Dermis blood vessel endothelial cell (primary cell): ENCODE measurements at regions not wholly inside any gene's neighbourhood (a gene's known extent, or its start where the extent isn't known, plus 50 kb on each side); places are given as distances from the start of the nearest gene placed in this dataset.

Experiments
- DNase-seq: peaks from one replicate; pipeline ENCODE4 v3.0.0; 2010

GRCh38 chr7:25559581-25560367 is 331.5 kb upstream of the NPVF start:
- no peak for DNase-seq

- no peak for DNase-seq
Observed at GRCh38 chr7:25562673-25563182, 334.4 kb upstream of the NPVF start.

GRCh38 chr7:25565002-25565401 is 336.7 kb upstream of the NPVF start:
- no peak for DNase-seq

- DNase-seq: peak; percentile 80
Observed at GRCh38 chr7:25565949-25566348, 337.7 kb upstream of the NPVF start.

GRCh38 chr7:25567430-25567829 is 339.1 kb upstream of the NPVF start:
- no peak for DNase-seq

GRCh38 chr7:25569765-25570164 is 341.5 kb upstream of the NPVF start:
- DNase-seq: no peak

GRCh38 chr7:25572423-25572822 is 344.1 kb upstream of the NPVF start:
- no peak for DNase-seq

GRCh38 chr7:25574828-25575227 is 346.5 kb upstream of the NPVF start:
- DNase-seq: no peak

- DNase-seq: no peak
Observed at GRCh38 chr7:25575634-25576033, 347.3 kb upstream of the NPVF start.

- no peak for DNase-seq
Observed at GRCh38 chr7:25578991-25579777, 350.9 kb upstream of the NPVF start.

GRCh38 chr7:25579778-25580075 is 351.4 kb upstream of the NPVF start:
- DNase-seq: no peak

GRCh38 chr7:25580141-25580540 is 351.9 kb upstream of the NPVF start:
- no peak for DNase-seq

- no peak for DNase-seq
Observed at GRCh38 chr7:25583621-25584020, 355.3 kb upstream of the NPVF start.

GRCh38 chr7:25584112-25584938 is 356.0 kb upstream of the NPVF start:
- DNase-seq: no peak

GRCh38 chr7:25586513-25586912 is 358.2 kb upstream of the NPVF start:
- DNase-seq: no peak

GRCh38 chr7:25594122-25594521 is 365.8 kb upstream of the NPVF start:
- no peak for DNase-seq

GRCh38 chr7:25594728-25595127 is 366.4 kb upstream of the NPVF start:
- no peak for DNase-seq

GRCh38 chr7:25595996-25596395 is 367.7 kb upstream of the NPVF start:
- no peak for DNase-seq

GRCh38 chr7:25596443-25596842 is 368.2 kb upstream of the NPVF start:
- no peak for DNase-seq

- DNase-seq: no peak
Observed at GRCh38 chr7:25597946-25598345, 369.7 kb upstream of the NPVF start.

- DNase-seq: no peak
Observed at GRCh38 chr7:25598765-25599164, 370.5 kb upstream of the NPVF start.

- no peak for DNase-seq
Observed at GRCh38 chr7:25600262-25600920, 372.1 kb upstream of the NPVF start.
